MM.1S (cell line): ENCODE measurements at regions not wholly inside any gene's neighbourhood (a gene's known extent, or its start where the extent isn't known, plus 50 kb on each side); places are given as distances from the start of the nearest gene placed in this dataset.

Source experiments
- CTCF ChIP-seq: fragments of 300-600 bp; sonication (generic); IDR thresholded peaks from 2 replicates; pipeline ENCODE4 v1.5.1; 2016; ENCODE audit warnings: antibody characterized with exemption, low read length, mixed read lengths
- EZH2 ChIP-seq: fragments of 300-600 bp; sonication (generic); optimal IDR thresholded peaks from 2 replicates; pipeline ENCODE3; 2017; ENCODE audit warnings: low read depth, mild to moderate bottlenecking, antibody characterized with exemption, low read length, mixed read lengths

GRCh38 chr4:37058826-37059225 lies 185.7 kb upstream of the NWD2 start:
- TF ChIP-seq CTCF, result no peak
- TF ChIP-seq EZH2, result no peak
